H9 (cell line): ENCODE measurements at regions not wholly inside any gene's neighbourhood (a gene's known extent, or its start where the extent isn't known, plus 50 kb on each side); places are given as distances from the start of the nearest gene placed in this dataset.

Experiments used
- DNase-seq: peaks from one replicate; pipeline ENCODE4 v3.0.0-alpha.2; 2017
- H2AFZ ChIP-seq: one replicate; pipeline ENCODE4 v1.6.1; 2013; ENCODE audit warnings: mild to moderate bottlenecking, low read length, control low read depth, moderate library complexity
- H2AK5ac ChIP-seq: 2 replicates; pipeline ENCODE4 v1.6.1; 2013; ENCODE audit warnings: low read length, control low read depth, mixed read lengths; ENCODE audit not compliant: insufficient read length
- H2BK120ac ChIP-seq: one replicate; pipeline ENCODE4 v1.6.1; 2013; ENCODE audit warnings: low read depth, mild to moderate bottlenecking, low read length, control low read depth, inconsistent platforms; ENCODE audit not compliant: poor library complexity, severe bottlenecking
- H2BK12ac ChIP-seq: 2 replicates; pipeline ENCODE4 v1.6.1; 2013; ENCODE audit warnings: low read length, control low read depth, mixed read lengths, low read depth; ENCODE audit not compliant: insufficient read length
- H2BK15ac ChIP-seq: 2 replicates; pipeline ENCODE4 v1.6.1; 2013; ENCODE audit warnings: low read depth, low read length, control low read depth
- H2BK20ac ChIP-seq: one replicate; pipeline ENCODE4 v1.6.1; 2013; ENCODE audit warnings: low read depth, mild to moderate bottlenecking, low read length, control low read depth, inconsistent platforms; ENCODE audit not compliant: poor library complexity, severe bottlenecking
- H2BK5ac ChIP-seq: 2 replicates; pipeline ENCODE4 v1.6.1; 2013; ENCODE audit warnings: low read length, control low read depth, mixed read lengths; ENCODE audit not compliant: insufficient read length
- H3K14ac ChIP-seq: 2 replicates; pipeline ENCODE4 v1.6.1; 2013; ENCODE audit warnings: low read length, control low read depth; ENCODE audit not compliant: insufficient read depth
- H3K18ac ChIP-seq: 2 replicates; pipeline ENCODE4 v1.6.1; 2013; ENCODE audit warnings: low read depth, mild to moderate bottlenecking, mixed read lengths, low read length, control low read depth; ENCODE audit not compliant: insufficient read length
- H3K23ac ChIP-seq: 2 replicates; pipeline ENCODE4 v1.6.1; 2013; ENCODE audit warnings: low read length, control low read depth, mixed read lengths, low read depth; ENCODE audit not compliant: insufficient read length
- H3K23me2 ChIP-seq: 2 replicates; pipeline ENCODE4 v1.6.1; 2013; ENCODE audit warnings: low read depth, mild to moderate bottlenecking, mixed read lengths, low read length, control low read depth; ENCODE audit not compliant: insufficient read length, poor library complexity, severe bottlenecking
- H3K27ac ChIP-seq: 2 replicates; pipeline ENCODE4 v1.5.1; 2013; ENCODE audit warnings: low read length, control low read depth, mixed read lengths, low read depth; ENCODE audit not compliant: insufficient read length
- H3K27me3 ChIP-seq: 2 replicates; pipeline ENCODE4 v1.6.1; 2013; ENCODE audit warnings: low read length, control low read depth, inconsistent platforms; ENCODE audit not compliant: insufficient read depth
- H3K4ac ChIP-seq: 2 replicates; pipeline ENCODE4 v1.6.1; 2013; ENCODE audit warnings: low read depth, mild to moderate bottlenecking, control low read depth, inconsistent platforms, low read length, moderate library complexity
- H3K4me1 ChIP-seq: 2 replicates; pipeline ENCODE4 v1.6.1; 2013; ENCODE audit warnings: low read length, control low read depth, inconsistent platforms; ENCODE audit not compliant: insufficient read depth
- H3K4me2 ChIP-seq: 2 replicates; pipeline ENCODE4 v1.6.1; 2013; ENCODE audit warnings: low read length, control low read depth, mixed read lengths; ENCODE audit not compliant: insufficient read length, insufficient read depth
- H3K56ac ChIP-seq: 2 replicates; pipeline ENCODE4 v1.6.1; 2013; ENCODE audit warnings: low read depth, mild to moderate bottlenecking, mixed read lengths, low read length, control low read depth; ENCODE audit not compliant: insufficient read length
- H3K79me1 ChIP-seq: 2 replicates; pipeline ENCODE4 v1.6.1; 2013; ENCODE audit warnings: low read depth, mild to moderate bottlenecking, moderate library complexity, low read length, control low read depth, inconsistent platforms; ENCODE audit not compliant: insufficient read depth, poor library complexity, severe bottlenecking
- H3K79me2 ChIP-seq: 2 replicates; pipeline ENCODE4 v1.6.1; 2013; ENCODE audit warnings: low read length, control low read depth, inconsistent platforms; ENCODE audit not compliant: insufficient read depth
- H3K9ac ChIP-seq: 2 replicates; pipeline ENCODE4 v1.6.1; 2013; ENCODE audit warnings: low read length, control low read depth, mixed read lengths; ENCODE audit not compliant: insufficient read length; ENCODE audit errors: extremely low read depth
- H3K9me3 ChIP-seq: one replicate; pipeline ENCODE4 v1.6.1; 2013; ENCODE audit warnings: low read depth, low read length, inconsistent platforms; ENCODE audit not compliant: control insufficient read depth
- H3T11ph ChIP-seq: one replicate; pipeline ENCODE4 v1.6.1; 2013; ENCODE audit warnings: mild to moderate bottlenecking, low read length, control low read depth, inconsistent platforms
- H4K20me1 ChIP-seq: one replicate; pipeline ENCODE4 v1.6.1; 2013; ENCODE audit not compliant: control insufficient read depth, insufficient read length, insufficient read depth
- H4K5ac ChIP-seq: 2 replicates; pipeline ENCODE4 v1.6.1; 2013; ENCODE audit warnings: low read depth, mild to moderate bottlenecking, mixed read lengths, low read length, control low read depth; ENCODE audit not compliant: insufficient read length
- H4K8ac ChIP-seq: replicated peaks from 2 replicates; pipeline ENCODE4 v1.6.1; 2013; ENCODE audit warnings: low read length, control low read depth, mixed read lengths, low read depth; ENCODE audit not compliant: insufficient read length
- H4K91ac ChIP-seq: 2 replicates; pipeline ENCODE4 v1.6.1; 2013; ENCODE audit warnings: low read depth, mild to moderate bottlenecking, moderate library complexity, mixed read lengths, low read length, control low read depth; ENCODE audit not compliant: insufficient read length
- H3K27ac Mint-ChIP-seq, 3 experiments: 2 replicates in 2 of 3; 3 replicates in 1 of 3; pipeline ENCODE4 v1.8.0; 2020 to 2021; ENCODE audit warnings: mixed read lengths in 3 of 3, mild to moderate bottlenecking in 1 of 3, moderate library complexity in 1 of 3
- H3K27me3 Mint-ChIP-seq: 2 replicates; pipeline ENCODE4 v1.8.0; 2021; ENCODE audit warnings: low read depth, mild to moderate bottlenecking, moderate library complexity, mixed read lengths
- H3K36me3 Mint-ChIP-seq, 3 experiments: 2 replicates in 2 of 3; 3 replicates in 1 of 3; pipeline ENCODE4 v1.8.0; 2020 to 2021; ENCODE audit warnings: low read depth in 3 of 3, mixed read lengths in 3 of 3; ENCODE audit not compliant: insufficient read depth in 1 of 3
- H3K4me1 Mint-ChIP-seq, 2 experiments: 2 replicates each; pipeline ENCODE4 v1.8.0; 2020; ENCODE audit warnings: mixed read lengths in 2 of 2
- H3K4me3 Mint-ChIP-seq, 2 experiments: 2 replicates in 1 of 2; 3 replicates in 1 of 2; pipeline ENCODE4 v1.8.0; 2020 to 2021; ENCODE audit warnings: mild to moderate bottlenecking in 2 of 2, mixed read lengths in 2 of 2, moderate library complexity in 1 of 2
- H3K9me3 Mint-ChIP-seq, 2 experiments: 2 replicates in 1 of 2; 3 replicates in 1 of 2; pipeline ENCODE4 v1.8.0; 2020; ENCODE audit warnings: mild to moderate bottlenecking in 2 of 2, mixed read lengths in 2 of 2, moderate library complexity in 1 of 2
- CTCF ChIP-seq: fragments of 200-600 bp; sonication (generic); conservative IDR thresholded peaks from 3 replicates; pipeline ENCODE4 v1.8.0; 2021; ENCODE audit warnings: antibody characterized with exemption, mild to moderate bottlenecking
- WGBS: extraction: QIAGEN DNeasy Blood & Tissue Kit; methylation state at CpG from one replicate; pipeline ENCODE4 v1.1.7; 2013; ENCODE audit warnings: missing lambda C conversion rate, low lambda C conversion rate, mixed read lengths; ENCODE audit not compliant: insufficient read length; ENCODE audit errors: extremely low coverage; 5-methylcytosine and 5-hydroxymethylcytosine counted together

- no peaks in the 10 kb centered on the region for H3K79me2 ChIP-seq
- no peaks in the 10 kb centered on the region for H3K79me1 ChIP-seq
- Mint-ChIP-seq H3K27ac (no peak overlapping the region), H3K36me3 (peaks cover 13 to 21% (median 18%) of the 10 kb centered on the region in 3 experiments), H3K4me3 (no peak overlapping the region), H3K4me1 (0 out of 4 replicates have a peak, but pooled peaks cover 0 to 2% of the 10 kb centered on the region in 2 experiments), H3K9me3 (peaks cover 19 to 31% of the 10 kb centered on the region in 2 experiments), H3K27me3 (no peaks in the 10 kb centered on the region)
- H4K8ac ChIP-seq = no peak overlapping the region
- H3K4me1 ChIP-seq = 0 out of 2 replicates have a peak, but pooled peaks cover 2% of the 10 kb centered on the region
- no peak overlapping the region for H3K27ac ChIP-seq
- H3K9me3 ChIP-seq = no peaks in the 10 kb centered on the region
- no peaks in the 10 kb centered on the region for H3K23me2 ChIP-seq
- no peak overlapping the region for H2BK5ac ChIP-seq
- H3K4me2 ChIP-seq = no peak overlapping the region
- TF ChIP-seq CTCF = no peak
- H4K20me1 ChIP-seq = no peaks in the 10 kb centered on the region
- H4K5ac ChIP-seq = no peak overlapping the region
- DNase-seq = no peak
- no peak overlapping the region for H2BK15ac ChIP-seq
- H2AFZ ChIP-seq = no peak overlapping the region
- H2BK120ac ChIP-seq = no peak overlapping the region
- H3K23ac ChIP-seq = no peak overlapping the region
- H3T11ph ChIP-seq = no peak overlapping the region
- WGBS = no CpG with 5 or more reads among the region's 3 CpGs
- no peak overlapping the region for H4K91ac ChIP-seq
- no peak overlapping the region for H2BK20ac ChIP-seq
- H3K4ac ChIP-seq = no peak overlapping the region
- no peak overlapping the region for H3K18ac ChIP-seq
- no peak overlapping the region for H2BK12ac ChIP-seq
- H2AK5ac ChIP-seq = no peak overlapping the region
- H3K9ac ChIP-seq = no peak overlapping the region
- H3K56ac ChIP-seq = no peak overlapping the region
- no peak overlapping the region for H3K14ac ChIP-seq
- no peaks in the 10 kb centered on the region for H3K27me3 ChIP-seq
Observed at GRCh38 chr9:78463750-78464149, 166.8 kb downstream of the PSAT1 start.
